HCT116 (cell line): ENCODE measurements at regions not wholly inside any gene's neighbourhood (a gene's known extent, or its start where the extent isn't known, plus 50 kb on each side); places are given as distances from the start of the nearest gene placed in this dataset.

Experiments
- CTCF ChIP-seq, 3 experiments: fragments of 200-600 bp in 1 of 3; sonication (generic) in 1 of 3; IDR thresholded peaks in 2 of 3; conservative IDR thresholded peaks in 1 of 3; 2 replicates each; pipeline ENCODE4 v1.5.1; 2012 to 2017; ENCODE audit warnings: low read depth in 2 of 3, low read length in 2 of 3, antibody characterized with exemption in 1 of 3, borderline replicate concordance in 1 of 3, control low read depth in 1 of 3, mild to moderate bottlenecking in 1 of 3, mixed read lengths in 1 of 3, mixed run types in 1 of 3, moderate library complexity in 1 of 3; ENCODE audit not compliant: insufficient read depth in 1 of 3
- EZH2 ChIP-seq: fragments of 200-600 bp; sonication (generic); IDR thresholded peaks from 2 replicates; pipeline ENCODE4 v1.6.1; 2017; ENCODE audit warnings: antibody characterized with exemption, mixed run types
- POLR2A ChIP-seq: IDR thresholded peaks from 2 replicates; pipeline ENCODE4 v1.7.0; 2011; ENCODE audit warnings: borderline replicate concordance; ENCODE audit not compliant: insufficient read depth, insufficient read length; ENCODE audit errors: extremely low read depth
- ZNF274 ChIP-seq: fragments of 200-500 bp; sonication (Bioruptor generic); IDR thresholded peaks from 2 replicates; pipeline ENCODE4 v1.6.1; 2014; ENCODE audit warnings: mild to moderate bottlenecking, low read depth, low read length, inconsistent platforms

- TF ChIP-seq POLR2A (no peak), ZNF274 (no peak), CTCF (IDR thresholded peaks at IDR 0.05 in 2 of 3, conservative IDR thresholded peaks at IDR 0.05 in 1 of 3; ENCODE audit: borderline replicate concordance in 1 of 3, insufficient read depth in 1 of 3, low read depth in 2 of 3, low read length in 2 of 3) (no peak), EZH2 (no peak)
Measured at GRCh38 chr3:96631050-96631449, 183.3 kb upstream of the EPHA6 start.
